PC-3 (cell line): ENCODE measurements at regions not wholly inside any gene's neighbourhood (a gene's known extent, or its start where the extent isn't known, plus 50 kb on each side); places are given as distances from the start of the nearest gene placed in this dataset.

Source experiments
- ATAC-seq: fragments of 200-7000 bp; cut with Tn5 transposase; 2 replicates; pipeline ENCODE4 v1.9.1; 2020; ENCODE audit warnings: mild to moderate bottlenecking, moderate library complexity
- BruUV-seq: library from RNA; stranded (reverse); fragments of 400-500 nt; replicated peaks from 2 replicates; lab custom pipeline; 2021; lab: Mats Ljungman, UMichigan
- CTCF ChIA-PET: fragments of 300-600 bp; sonication (Branson Sonifier 250); formaldehyde crosslinking; loops from one replicate; lab custom pipeline; 2022; ENCODE audit warnings: antibody characterized with exemption; lab: Charles Lee
- POLR2A ChIA-PET: fragments of 300-600 bp; sonication (Branson Sonifier 250); formaldehyde crosslinking; loops from one replicate; lab custom pipeline; 2022; ENCODE audit warnings: antibody characterized with exemption; ENCODE audit not compliant: unreplicated experiment; lab: Charles Lee
- DNase-seq: peaks from one replicate; pipeline ENCODE4 v3.0.0-alpha.2; 2015
- H2AFZ ChIP-seq: fragments of 300-600 bp; sonication (generic); 2 replicates; pipeline ENCODE4 v1.6.0; 2016; ENCODE audit warnings: antibody characterized with exemption, low read length
- H3F3A ChIP-seq: fragments of 300-600 bp; sonication (generic); one replicate; pipeline ENCODE4 v1.6.0; 2017; ENCODE audit warnings: antibody characterized with exemption, low read length, control low read depth, mild to moderate bottlenecking; ENCODE audit not compliant: unreplicated experiment
- H3K27ac ChIP-seq: fragments of 300-600 bp; sonication (generic); 2 replicates; pipeline ENCODE4 v1.5.1; 2016; ENCODE audit warnings: mild to moderate bottlenecking, low read length
- H3K27me3 ChIP-seq: fragments of 300-600 bp; sonication (generic); 2 replicates; pipeline ENCODE4 v1.6.1; 2016; ENCODE audit warnings: low read length, mixed read lengths
- H3K36me3 ChIP-seq: fragments of 300-600 bp; sonication (generic); 2 replicates; pipeline ENCODE4 v1.6.1; 2016; ENCODE audit warnings: low read depth, mixed run types, low read length, mixed read lengths
- H3K4me1 ChIP-seq: fragments of 300-600 bp; sonication (generic); 2 replicates; pipeline ENCODE4 v1.5.1; 2016; ENCODE audit warnings: low read length; ENCODE audit not compliant: insufficient read depth
- H3K4me2 ChIP-seq: fragments of 300-600 bp; sonication (generic); 2 replicates; pipeline ENCODE4 v1.6.0; 2016; ENCODE audit warnings: low read length
- H3K4me3 ChIP-seq: fragments of 300-600 bp; sonication (generic); 2 replicates; pipeline ENCODE4 v1.5.1; 2016; ENCODE audit warnings: mild to moderate bottlenecking, low read length, mixed read lengths
- H3K79me2 ChIP-seq: fragments of 300-600 bp; sonication (generic); 2 replicates; pipeline ENCODE4 v1.6.1; 2017; ENCODE audit warnings: low read length, mixed read lengths
- H3K9ac ChIP-seq: fragments of 300-600 bp; sonication (generic); 2 replicates; pipeline ENCODE4 v1.6.0; 2016; ENCODE audit warnings: mild to moderate bottlenecking, low read length
- H3K9me2 ChIP-seq: fragments of 300-600 bp; sonication (generic); replicated peaks from 2 replicates; pipeline ENCODE4 v1.6.1; 2016; ENCODE audit warnings: mixed run types, low read length, mixed read lengths
- H3K9me3 ChIP-seq: fragments of 300-600 bp; sonication (generic); 2 replicates; pipeline ENCODE4 v1.6.1; 2016; ENCODE audit warnings: low read length, mixed read lengths
- H4K20me1 ChIP-seq: fragments of 300-600 bp; sonication (generic); 2 replicates; pipeline ENCODE4 v1.6.1; 2016; ENCODE audit warnings: low read length, mixed read lengths
- CTCF ChIP-seq: fragments of 300-600 bp; sonication (generic); conservative IDR thresholded peaks from 2 replicates; pipeline ENCODE4 v1.5.1; 2017; ENCODE audit warnings: antibody characterized with exemption, low read depth, mild to moderate bottlenecking, low read length
- EZH2 ChIP-seq: fragments of 300-600 bp; sonication (generic); IDR thresholded peaks from one replicate; pipeline ENCODE4 v1.6.1; 2017; ENCODE audit warnings: antibody characterized with exemption, mild to moderate bottlenecking, low read length; ENCODE audit not compliant: unreplicated experiment
- EZH2phosphoT487 ChIP-seq: fragments of 300-600 bp; sonication (generic); IDR thresholded peaks from 2 replicates; pipeline ENCODE4 v1.6.1; 2018; ENCODE audit warnings: mild to moderate bottlenecking, antibody characterized with exemption, low read length, borderline replicate concordance
- intact Hi-C: fragments of 100-400 bp; cut with micrococcal nuclease; formaldehyde crosslinking; loops from 2 replicates; pipeline ENCODE4 v1.9.0; 2023

DNA sequence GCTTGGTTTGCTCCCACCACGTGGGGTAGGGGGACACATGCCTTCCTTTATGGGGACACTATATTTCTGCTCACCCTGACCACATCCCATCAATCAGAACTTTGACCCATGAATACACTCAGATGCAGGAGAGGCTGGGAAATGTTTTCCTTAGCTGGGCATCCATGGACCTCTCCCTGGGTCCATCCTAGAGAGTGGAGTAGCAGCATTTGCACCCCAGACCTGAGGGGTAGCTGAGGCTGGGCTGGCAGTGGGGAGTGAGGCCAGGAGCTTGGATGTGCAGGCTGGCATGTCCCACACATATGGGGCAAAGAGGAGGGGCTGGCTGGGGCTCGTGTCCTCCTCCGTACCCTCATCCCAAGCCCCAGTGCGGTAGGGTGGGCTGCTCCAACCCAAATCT lies 152.8 kb downstream of the TM9SF2 start:
- no peak overlapping the region for H3K4me2 ChIP-seq
- no TSS peak for BruUV-seq
- H3K4me1 ChIP-seq, result no peaks in the 10 kb centered on the region
- no peak overlapping the region for H3K9ac ChIP-seq
- no peak overlapping the region for H2AFZ ChIP-seq
- TF ChIP-seq EZH2, result no peak
- TF ChIP-seq EZH2phosphoT487, result no peak
- no peak for TF ChIP-seq CTCF
- no peaks in the 10 kb centered on the region for H3K9me2 ChIP-seq
- H3K27ac ChIP-seq, result no peak overlapping the region
- H3K79me2 ChIP-seq, result no peaks in the 10 kb centered on the region
- H3K27me3 ChIP-seq, result no peaks in the 10 kb centered on the region
- H3K36me3 ChIP-seq, result no peaks in the 10 kb centered on the region
- intact Hi-C loops, result no loop called here
- H3K9me3 ChIP-seq, result no peaks in the 10 kb centered on the region
- H3K4me3 ChIP-seq, result no peak overlapping the region
- no peaks in the 10 kb centered on the region for H3F3A ChIP-seq
- ChIA-PET POLR2A (no interaction called here), CTCF (interaction anchor here (0.6 kb wide), 1 partner anchor 534 kb away, joined by 3 read pairs; no protein-coding TSS in a partner anchor)
- ATAC-seq (no peak), DNase-seq (no peak)
- no peaks in the 10 kb centered on the region for H4K20me1 ChIP-seq

DNA sequence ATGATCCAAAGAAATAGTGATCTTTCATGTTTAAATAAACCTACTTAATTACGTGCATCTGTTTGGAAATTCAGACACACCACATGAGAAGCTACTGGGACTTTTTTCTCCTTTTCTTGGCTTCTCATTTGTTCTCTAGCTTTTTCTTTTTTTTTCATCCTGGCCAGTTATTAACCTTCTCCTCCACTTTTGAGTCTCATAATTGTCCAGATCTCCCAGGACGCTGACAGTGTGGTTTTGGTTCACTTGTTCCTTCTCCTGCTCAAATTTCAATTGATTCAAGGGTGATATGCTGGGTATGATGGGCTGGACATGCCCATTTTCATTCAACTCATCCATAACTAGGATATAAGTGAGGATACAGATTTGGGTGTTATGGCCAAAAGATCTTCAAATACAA lies 152.3 kb downstream of the TM9SF2 start:
- BruUV-seq, result no TSS peak
- ATAC-seq, result no peak
- Histone ChIP-seq H4K20me1 (no peaks in the 10 kb centered on the region), H3K36me3 (no peaks in the 10 kb centered on the region), H3K9me2 (no peaks in the 10 kb centered on the region), H3K4me1 (no peaks in the 10 kb centered on the region), H3K27ac (no peak overlapping the region), H3K79me2 (no peaks in the 10 kb centered on the region), H3K4me2 (no peak overlapping the region), H2AFZ (no peak overlapping the region), H3K9ac (no peak overlapping the region), H3K9me3 (no peaks in the 10 kb centered on the region), H3K4me3 (no peak overlapping the region), H3F3A (no peaks in the 10 kb centered on the region), H3K27me3 (no peaks in the 10 kb centered on the region)
- intact Hi-C loops, result no loop called here
- CTCF ChIA-PET, result no interaction called here
- TF ChIP-seq EZH2phosphoT487 (no peak), EZH2 (no peak), CTCF (no peak)
- no peak for DNase-seq
- POLR2A ChIA-PET, result no interaction called here

DNA sequence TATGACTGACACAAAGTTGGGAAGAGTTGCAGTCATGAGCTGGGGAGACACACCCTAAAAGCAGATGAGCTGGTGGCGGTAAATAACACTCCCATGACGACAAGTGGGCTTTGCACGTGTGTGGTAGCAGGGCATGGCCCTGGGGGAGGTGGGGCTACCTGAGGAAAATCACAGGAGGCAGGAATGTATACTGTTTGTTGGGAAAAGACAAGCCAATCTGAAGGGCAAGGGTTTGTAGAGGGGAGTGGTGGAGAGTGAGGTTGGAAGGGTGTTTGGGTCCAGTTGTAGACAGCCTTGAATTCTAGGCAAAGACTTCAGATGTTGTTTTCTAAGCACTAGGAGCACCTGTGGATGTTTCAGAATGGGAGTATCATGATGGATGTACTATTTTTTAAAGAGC lies 151.6 kb downstream of the TM9SF2 start:
- H3K4me2 ChIP-seq, result no peak overlapping the region
- H2AFZ ChIP-seq, result no peak overlapping the region
- H3K79me2 ChIP-seq, result no peaks in the 10 kb centered on the region
- H3K27me3 ChIP-seq, result no peaks in the 10 kb centered on the region
- ChIA-PET POLR2A (interaction anchor here (0.7 kb wide), 1 partner anchor 983 kb away, joined by 5 read pairs; no protein-coding TSS in a partner anchor), CTCF (interaction anchor here (0.6 kb wide), 1 partner anchor 264 kb away, joined by 3 read pairs; no protein-coding TSS in a partner anchor)
- H3F3A ChIP-seq, result no peaks in the 10 kb centered on the region
- no peaks in the 10 kb centered on the region for H4K20me1 ChIP-seq
- H3K4me1 ChIP-seq, result no peaks in the 10 kb centered on the region
- H3K36me3 ChIP-seq, result no peaks in the 10 kb centered on the region
- intact Hi-C loops, result no loop called here
- no peak overlapping the region for H3K9ac ChIP-seq
- no peaks in the 10 kb centered on the region for H3K9me2 ChIP-seq
- BruUV-seq, result no TSS peak
- DNase-seq, result no peak
- ATAC-seq, result no peak
- no peak overlapping the region for H3K27ac ChIP-seq
- no peaks in the 10 kb centered on the region for H3K9me3 ChIP-seq
- H3K4me3 ChIP-seq, result no peak overlapping the region
- TF ChIP-seq CTCF (no peak), EZH2 (no peak), EZH2phosphoT487 (no peak)
